ENCODE measurements at regions not wholly inside any gene's neighbourhood (a gene's known extent, or its start where the extent isn't known, plus 50 kb on each side); places are given as distances from the start of the nearest gene placed in this dataset.

- 80 to 82% methylated on average over 2 of the region's 2 CpGs for WGBS, 2 donors
- TF ChIP-seq POLR2A (IDR thresholded peaks at IDR 0.05), result no peak
- TF ChIP-seq CTCF (IDR thresholded peaks at IDR 0.05), result no peak
- H3K4me3 ChIP-seq (ENCODE audit: low read depth, poor library complexity, severe bottlenecking), result no peak overlapping the region
- no peak for DNase-seq (ENCODE audit: low spot score in 2 of 2)
- intact Hi-C loops (cut with DNase I; ENCODE audit: low total_unique reads), result no loop called here
These were observed 124.2 kb upstream of the MIS18BP1 start for GRCh38 chr14:45377166-45377565.

- DNase-seq (ENCODE audit: low spot score in 2 of 2), result no peak
- intact Hi-C loops (cut with DNase I; ENCODE audit: low total_unique reads), result no loop called here
- TF ChIP-seq POLR2A (IDR thresholded peaks at IDR 0.05), result no peak
- no peak for TF ChIP-seq CTCF (IDR thresholded peaks at IDR 0.05)
- no peak overlapping the region for H3K4me3 ChIP-seq (ENCODE audit: low read depth, poor library complexity, severe bottlenecking)
- WGBS, 2 donors, result 77 to 92% methylated on average over 2 of the region's 2 CpGs
These were observed 120.9 kb upstream of the MIS18BP1 start for GRCh38 chr14:45373877-45374276.

- WGBS, 2 donors, result 51 to 53% methylated on average over 4 of the region's 4 CpGs
- intact Hi-C loops (cut with DNase I; ENCODE audit: low total_unique reads), result no loop called here
- peak in 1 of 2 donors; percentile 68 for DNase-seq (ENCODE audit: low spot score in 2 of 2)
- H3K4me3 ChIP-seq (ENCODE audit: low read depth, poor library complexity, severe bottlenecking), result no peak overlapping the region
- TF ChIP-seq CTCF (IDR thresholded peaks at IDR 0.05) (no peak), POLR2A (IDR thresholded peaks at IDR 0.05) (no peak)
These were observed 111.7 kb upstream of the MIS18BP1 start for GRCh38 chr14:45364565-45365156.

GRCh38 chr14:45362505-45362904, 109.5 kb upstream of the MIS18BP1 start:
- intact Hi-C loops (cut with DNase I; ENCODE audit: low total_unique reads), result no loop called here
- 45 to 60% methylated on average over 1 of the region's 1 CpG for WGBS, 2 donors
- DNase-seq (ENCODE audit: low spot score in 2 of 2), result no peak
- no peak overlapping the region for H3K4me3 ChIP-seq (ENCODE audit: low read depth, poor library complexity, severe bottlenecking)
- TF ChIP-seq CTCF (IDR thresholded peaks at IDR 0.05) (no peak), POLR2A (IDR thresholded peaks at IDR 0.05) (no peak)

GRCh38 chr14:45361727-45362126, 108.7 kb upstream of the MIS18BP1 start:
- 83 to 85% methylated on average over 2 of the region's 2 CpGs for WGBS, 2 donors
- intact Hi-C loops (cut with DNase I; ENCODE audit: low total_unique reads), result no loop called here

More at GRCh38 chr14:45361727-45362126, 108.7 kb upstream of the MIS18BP1 start:
- TF ChIP-seq CTCF (IDR thresholded peaks at IDR 0.05) (no peak), POLR2A (IDR thresholded peaks at IDR 0.05) (no peak)
- no peak overlapping the region for H3K4me3 ChIP-seq (ENCODE audit: low read depth, poor library complexity, severe bottlenecking)
- DNase-seq (ENCODE audit: low spot score in 2 of 2), result no peak
